ENCODE measurements at regions not wholly inside any gene's neighbourhood (a gene's known extent, or its start where the extent isn't known, plus 50 kb on each side); places are given as distances from the start of the nearest gene placed in this dataset.
"Not testable (repeated sequence)": the region's sequence is repeated elsewhere in the genome, so short reads cannot be mapped to it uniquely, and the experiment has no call there.

DNA sequence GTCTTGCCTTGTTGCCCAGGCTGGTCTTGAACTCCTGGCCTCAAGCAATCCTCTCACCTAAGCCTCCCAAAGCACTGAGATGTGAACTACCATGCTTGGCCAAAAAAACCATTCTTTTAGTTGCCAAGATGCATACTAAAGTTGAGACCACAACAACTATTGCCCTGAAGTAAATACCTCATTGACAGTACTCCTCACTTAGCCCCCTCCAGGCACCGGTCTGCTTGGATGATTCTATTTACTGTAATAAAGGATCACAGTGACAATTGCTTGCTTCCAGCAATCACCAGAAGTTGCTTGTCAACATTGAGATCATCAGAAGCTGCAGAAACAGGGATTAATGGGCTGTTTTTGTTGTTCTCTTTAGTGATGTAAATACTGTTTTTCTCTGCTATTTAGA, 97.1 kb downstream of the CDRT15L2 start:
- TF ChIP-seq, protein P1, sequence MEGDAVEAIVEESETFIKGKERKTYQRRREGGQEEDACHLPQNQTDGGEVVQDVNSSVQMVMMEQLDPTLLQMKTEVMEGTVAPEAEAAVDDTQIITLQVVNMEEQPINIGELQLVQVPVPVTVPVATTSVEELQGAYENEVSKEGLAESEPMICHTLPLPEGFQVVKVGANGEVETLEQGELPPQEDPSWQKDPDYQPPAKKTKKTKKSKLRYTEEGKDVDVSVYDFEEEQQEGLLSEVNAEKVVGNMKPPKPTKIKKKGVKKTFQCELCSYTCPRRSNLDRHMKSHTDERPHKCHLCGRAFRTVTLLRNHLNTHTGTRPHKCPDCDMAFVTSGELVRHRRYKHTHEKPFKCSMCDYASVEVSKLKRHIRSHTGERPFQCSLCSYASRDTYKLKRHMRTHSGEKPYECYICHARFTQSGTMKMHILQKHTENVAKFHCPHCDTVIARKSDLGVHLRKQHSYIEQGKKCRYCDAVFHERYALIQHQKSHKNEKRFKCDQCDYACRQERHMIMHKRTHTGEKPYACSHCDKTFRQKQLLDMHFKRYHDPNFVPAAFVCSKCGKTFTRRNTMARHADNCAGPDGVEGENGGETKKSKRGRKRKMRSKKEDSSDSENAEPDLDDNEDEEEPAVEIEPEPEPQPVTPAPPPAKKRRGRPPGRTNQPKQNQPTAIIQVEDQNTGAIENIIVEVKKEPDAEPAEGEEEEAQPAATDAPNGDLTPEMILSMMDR (IDR thresholded peaks at IDR 0.05): not testable (repeated sequence)
- not testable (repeated sequence) for TF ChIP-seq ZFX (IDR thresholded peaks at IDR 0.05; ENCODE audit: borderline replicate concordance)
